ENCODE measurements at regions not wholly inside any gene's neighbourhood (a gene's known extent, or its start where the extent isn't known, plus 50 kb on each side); places are given as distances from the start of the nearest gene placed in this dataset.
A peak's percentile ranks its signal among the peaks of the same experiment; 100 is the strongest.
"Not testable (repeated sequence)": the region's sequence is repeated elsewhere in the genome, so short reads cannot be mapped to it uniquely, and the experiment has no call there.

GRCh38 chr11:82194521-82194920 is 539.1 kb downstream of the FAM181B start:
- Histone ChIP-seq H3K36me3 (replicated peaks) (no peaks in the 10 kb centered on the region), H3K27me3 (ENCODE audit: low read depth) (no peaks in the 10 kb centered on the region), H3K4me1 (no peaks in the 10 kb centered on the region), H3K4me3 (no peak overlapping the region), H3K9me3 (no peaks in the 10 kb centered on the region)
- in situ Hi-C loops (cut with MboI; ENCODE audit: low sequenced_read_pairs), result no loop called here
- no peak for DNase-seq (ENCODE audit: low spot score in 2 of 2)

GRCh38 chr11:82191695-82192094 is 542.0 kb downstream of the FAM181B start:
- no peak for DNase-seq (ENCODE audit: low spot score in 2 of 2)
- Histone ChIP-seq H3K4me1 (no peaks in the 10 kb centered on the region), H3K36me3 (replicated peaks) (no peaks in the 10 kb centered on the region), H3K4me3 (no peak overlapping the region), H3K27me3 (ENCODE audit: low read depth) (no peaks in the 10 kb centered on the region), H3K9me3 (no peaks in the 10 kb centered on the region)
- in situ Hi-C loops (cut with MboI; ENCODE audit: low sequenced_read_pairs), result no loop called here

- Histone ChIP-seq H3K4me1 (no peaks in the 10 kb centered on the region), H3K36me3 (replicated peaks) (no peaks in the 10 kb centered on the region)
- in situ Hi-C loops (cut with MboI; ENCODE audit: low sequenced_read_pairs), result no loop called here
These were observed 547.7 kb downstream of the FAM181B start for GRCh38 chr11:82185925-82186324.

GRCh38 chr11:82184966-82185365 is 548.7 kb downstream of the FAM181B start:
- no peaks in the 10 kb centered on the region for H3K36me3 ChIP-seq (replicated peaks)
- H3K9me3 ChIP-seq, result no peaks in the 10 kb centered on the region
- DNase-seq (ENCODE audit: low spot score in 2 of 2), result no peak
- no peaks in the 10 kb centered on the region for H3K4me1 ChIP-seq
- no peaks in the 10 kb centered on the region for H3K27me3 ChIP-seq (ENCODE audit: low read depth)
- H3K4me3 ChIP-seq, result no peak overlapping the region
- in situ Hi-C loops (cut with MboI; ENCODE audit: low sequenced_read_pairs), result no loop called here

More at GRCh38 chr11:82185925-82186324, 547.7 kb downstream of the FAM181B start:
- Histone ChIP-seq H3K9me3 (no peaks in the 10 kb centered on the region), H3K4me3 (no peak overlapping the region), H3K27me3 (ENCODE audit: low read depth) (no peaks in the 10 kb centered on the region)
- no peak for DNase-seq (ENCODE audit: low spot score in 2 of 2)

- in situ Hi-C loops (cut with MboI; ENCODE audit: low sequenced_read_pairs), result no loop called here
- no peak for DNase-seq (ENCODE audit: low spot score in 2 of 2)
- Histone ChIP-seq H3K9me3 (no peaks in the 10 kb centered on the region), H3K4me3 (no peak overlapping the region), H3K27me3 (ENCODE audit: low read depth) (no peaks in the 10 kb centered on the region), H3K4me1 (no peaks in the 10 kb centered on the region), H3K36me3 (replicated peaks) (no peaks in the 10 kb centered on the region)
These were observed 550.3 kb downstream of the FAM181B start for GRCh38 chr11:82183346-82183745.

GRCh38 chr11:82182697-82183096 is 551.0 kb downstream of the FAM181B start:
- H3K36me3 ChIP-seq (replicated peaks); H3K9me3 ChIP-seq; H3K4me1 ChIP-seq; in situ Hi-C loops (cut with MboI; ENCODE audit: low sequenced_read_pairs); H3K27me3 ChIP-seq (ENCODE audit: low read depth); H3K4me3 ChIP-seq; DNase-seq (ENCODE audit: low spot score in 2 of 2): not testable (repeated sequence)

GRCh38 chr11:82181796-82182195 is 551.9 kb downstream of the FAM181B start:
- H3K9me3 ChIP-seq; H3K4me3 ChIP-seq; in situ Hi-C loops (cut with MboI; ENCODE audit: low sequenced_read_pairs); H3K36me3 ChIP-seq (replicated peaks); H3K4me1 ChIP-seq; H3K27me3 ChIP-seq (ENCODE audit: low read depth); DNase-seq (ENCODE audit: low spot score in 2 of 2): not testable (repeated sequence)

- Histone ChIP-seq H3K36me3 (replicated peaks) (no peaks in the 10 kb centered on the region), H3K27me3 (ENCODE audit: low read depth) (no peaks in the 10 kb centered on the region), H3K9me3 (no peaks in the 10 kb centered on the region), H3K4me3 (no peak overlapping the region), H3K4me1 (no peaks in the 10 kb centered on the region)
- in situ Hi-C loops (cut with MboI; ENCODE audit: low sequenced_read_pairs), result no loop called here
- DNase-seq (ENCODE audit: low spot score in 2 of 2), result no peak
These were observed 556.7 kb downstream of the FAM181B start for GRCh38 chr11:82176945-82177344.

GRCh38 chr11:82176365-82176764 is 557.3 kb downstream of the FAM181B start:
- H3K4me3 ChIP-seq, result no peak overlapping the region
- no peak for DNase-seq (ENCODE audit: low spot score in 2 of 2)
- no peaks in the 10 kb centered on the region for H3K36me3 ChIP-seq (replicated peaks)
- H3K4me1 ChIP-seq, result no peaks in the 10 kb centered on the region
- no peaks in the 10 kb centered on the region for H3K9me3 ChIP-seq
- in situ Hi-C loops (cut with MboI; ENCODE audit: low sequenced_read_pairs), result no loop called here
- H3K27me3 ChIP-seq (ENCODE audit: low read depth), result no peaks in the 10 kb centered on the region

GRCh38 chr11:82174610-82175009 is 559.1 kb downstream of the FAM181B start:
- peak; percentile 18 to 29 for DNase-seq (ENCODE audit: low spot score in 2 of 2)
- Histone ChIP-seq H3K4me1 (no peaks in the 10 kb centered on the region), H3K9me3 (no peaks in the 10 kb centered on the region), H3K36me3 (replicated peaks) (no peaks in the 10 kb centered on the region), H3K27me3 (ENCODE audit: low read depth) (no peaks in the 10 kb centered on the region), H3K4me3 (no peak overlapping the region)
- in situ Hi-C loops (cut with MboI; ENCODE audit: low sequenced_read_pairs), result no loop called here

GRCh38 chr11:82146789-82147188 is 586.9 kb downstream of the FAM181B start:
- H3K27me3 ChIP-seq (ENCODE audit: low read depth), result no peaks in the 10 kb centered on the region
- no peak overlapping the region for H3K4me3 ChIP-seq
- DNase-seq (ENCODE audit: low spot score in 2 of 2), result no peak
- in situ Hi-C loops (cut with MboI; ENCODE audit: low sequenced_read_pairs), result no loop called here
- no peaks in the 10 kb centered on the region for H3K36me3 ChIP-seq (replicated peaks)
- no peaks in the 10 kb centered on the region for H3K4me1 ChIP-seq
- H3K9me3 ChIP-seq, result no peaks in the 10 kb centered on the region

- DNase-seq (ENCODE audit: low spot score in 2 of 2), result no peak
- in situ Hi-C loops (cut with MboI; ENCODE audit: low sequenced_read_pairs), result no loop called here
- H3K4me1 ChIP-seq, result no peaks in the 10 kb centered on the region
- H3K36me3 ChIP-seq (replicated peaks), result no peaks in the 10 kb centered on the region
- no peak overlapping the region for H3K4me3 ChIP-seq
- H3K9me3 ChIP-seq, result no peaks in the 10 kb centered on the region
- H3K27me3 ChIP-seq (ENCODE audit: low read depth), result no peaks in the 10 kb centered on the region
These were observed 614.7 kb downstream of the FAM181B start for GRCh38 chr11:82118946-82119345.

- DNase-seq (ENCODE audit: low spot score in 2 of 2), result no peak
- Histone ChIP-seq H3K4me3 (no peak overlapping the region), H3K36me3 (replicated peaks) (no peaks in the 10 kb centered on the region), H3K4me1 (no peaks in the 10 kb centered on the region), H3K9me3 (no peaks in the 10 kb centered on the region), H3K27me3 (ENCODE audit: low read depth) (no peaks in the 10 kb centered on the region)
- in situ Hi-C loops (cut with MboI; ENCODE audit: low sequenced_read_pairs), result no loop called here
These were observed 616.3 kb downstream of the FAM181B start for GRCh38 chr11:82117362-82117761.

GRCh38 chr11:82105331-82105998 is 628.2 kb downstream of the FAM181B start:
- Histone ChIP-seq H3K36me3 (replicated peaks) (no peaks in the 10 kb centered on the region), H3K9me3 (no peaks in the 10 kb centered on the region), H3K27me3 (ENCODE audit: low read depth) (no peaks in the 10 kb centered on the region), H3K4me3 (no peak overlapping the region), H3K4me1 (no peaks in the 10 kb centered on the region)
- in situ Hi-C loops (cut with MboI; ENCODE audit: low sequenced_read_pairs), result no loop called here
- DNase-seq (ENCODE audit: low spot score in 2 of 2), result no peak

GRCh38 chr11:82092904-82093303 is 640.8 kb downstream of the FAM181B start:
- DNase-seq (ENCODE audit: low spot score in 2 of 2), result no peak
- no peaks in the 10 kb centered on the region; the same call in 1 of the 2 replicates for H3K27me3 ChIP-seq (ENCODE audit: low read depth)
- H3K4me3 ChIP-seq, result no peak overlapping the region
- no peaks in the 10 kb centered on the region for H3K36me3 ChIP-seq (replicated peaks)
- H3K9me3 ChIP-seq, result no peaks in the 10 kb centered on the region
- in situ Hi-C loops (cut with MboI; ENCODE audit: low sequenced_read_pairs), result no loop called here
- H3K4me1 ChIP-seq, result no peaks in the 10 kb centered on the region

Measured in HAP-1 (cell line).